ENCODE measurements at regions not wholly inside any gene's neighbourhood (a gene's known extent, or its start where the extent isn't known, plus 50 kb on each side); places are given as distances from the start of the nearest gene placed in this dataset.

DNA sequence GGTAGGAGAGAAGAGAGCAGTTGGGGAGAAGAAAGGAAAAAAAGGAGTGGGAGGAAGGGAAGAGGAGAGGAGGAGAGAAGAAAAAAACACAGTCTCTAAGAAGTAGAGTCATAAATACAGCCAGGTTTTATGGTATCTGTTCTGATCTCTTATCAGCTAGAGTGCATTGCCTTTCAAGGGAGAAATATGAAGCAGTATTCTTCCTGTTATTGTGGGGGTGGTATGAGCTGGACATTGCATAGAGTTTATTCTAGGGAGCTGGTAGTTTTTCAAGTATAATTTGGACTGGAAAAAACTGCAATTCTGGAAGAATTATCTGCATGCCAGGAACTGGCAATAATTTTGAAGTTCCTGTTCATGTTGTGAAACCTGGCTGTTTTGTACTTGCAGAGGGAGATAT, 54.9 kb upstream of the TAB3 start:
- TF ChIP-seq, protein P1, sequence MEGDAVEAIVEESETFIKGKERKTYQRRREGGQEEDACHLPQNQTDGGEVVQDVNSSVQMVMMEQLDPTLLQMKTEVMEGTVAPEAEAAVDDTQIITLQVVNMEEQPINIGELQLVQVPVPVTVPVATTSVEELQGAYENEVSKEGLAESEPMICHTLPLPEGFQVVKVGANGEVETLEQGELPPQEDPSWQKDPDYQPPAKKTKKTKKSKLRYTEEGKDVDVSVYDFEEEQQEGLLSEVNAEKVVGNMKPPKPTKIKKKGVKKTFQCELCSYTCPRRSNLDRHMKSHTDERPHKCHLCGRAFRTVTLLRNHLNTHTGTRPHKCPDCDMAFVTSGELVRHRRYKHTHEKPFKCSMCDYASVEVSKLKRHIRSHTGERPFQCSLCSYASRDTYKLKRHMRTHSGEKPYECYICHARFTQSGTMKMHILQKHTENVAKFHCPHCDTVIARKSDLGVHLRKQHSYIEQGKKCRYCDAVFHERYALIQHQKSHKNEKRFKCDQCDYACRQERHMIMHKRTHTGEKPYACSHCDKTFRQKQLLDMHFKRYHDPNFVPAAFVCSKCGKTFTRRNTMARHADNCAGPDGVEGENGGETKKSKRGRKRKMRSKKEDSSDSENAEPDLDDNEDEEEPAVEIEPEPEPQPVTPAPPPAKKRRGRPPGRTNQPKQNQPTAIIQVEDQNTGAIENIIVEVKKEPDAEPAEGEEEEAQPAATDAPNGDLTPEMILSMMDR (IDR thresholded peaks at IDR 0.05): no peak
- no peak for TF ChIP-seq POLR2A (IDR thresholded peaks at IDR 0.05)
